ENCODE measurements at regions not wholly inside any gene's neighbourhood (a gene's known extent, or its start where the extent isn't known, plus 50 kb on each side); places are given as distances from the start of the nearest gene placed in this dataset.

- no peak for DNase-seq
These were observed 187.9 kb upstream of the PDE5A start for GRCh38 chr4:119816473-119816872.

GRCh38 chr4:119810001-119810400 is 181.4 kb upstream of the PDE5A start:
- no peak for DNase-seq

DNA sequence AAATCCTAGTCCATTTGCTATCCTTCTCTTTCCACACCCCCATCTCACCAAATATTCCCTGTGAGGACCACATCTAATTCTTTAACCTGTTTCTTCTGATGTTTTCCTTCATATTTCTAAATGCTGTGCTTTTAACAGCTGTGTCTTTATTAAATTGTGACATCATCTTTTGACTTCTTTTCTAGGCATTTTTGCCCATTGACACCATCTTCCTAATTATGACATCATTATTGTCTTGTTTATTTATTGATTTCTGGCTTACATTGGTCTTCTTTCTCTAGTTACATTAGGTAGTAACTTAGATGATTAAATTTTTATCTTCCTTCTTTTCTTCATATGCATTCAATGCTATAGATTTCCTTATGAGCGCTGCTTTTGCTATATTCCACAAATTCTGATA is 175.8 kb upstream of the PDE5A start:
- DNase-seq = no peak

DNA sequence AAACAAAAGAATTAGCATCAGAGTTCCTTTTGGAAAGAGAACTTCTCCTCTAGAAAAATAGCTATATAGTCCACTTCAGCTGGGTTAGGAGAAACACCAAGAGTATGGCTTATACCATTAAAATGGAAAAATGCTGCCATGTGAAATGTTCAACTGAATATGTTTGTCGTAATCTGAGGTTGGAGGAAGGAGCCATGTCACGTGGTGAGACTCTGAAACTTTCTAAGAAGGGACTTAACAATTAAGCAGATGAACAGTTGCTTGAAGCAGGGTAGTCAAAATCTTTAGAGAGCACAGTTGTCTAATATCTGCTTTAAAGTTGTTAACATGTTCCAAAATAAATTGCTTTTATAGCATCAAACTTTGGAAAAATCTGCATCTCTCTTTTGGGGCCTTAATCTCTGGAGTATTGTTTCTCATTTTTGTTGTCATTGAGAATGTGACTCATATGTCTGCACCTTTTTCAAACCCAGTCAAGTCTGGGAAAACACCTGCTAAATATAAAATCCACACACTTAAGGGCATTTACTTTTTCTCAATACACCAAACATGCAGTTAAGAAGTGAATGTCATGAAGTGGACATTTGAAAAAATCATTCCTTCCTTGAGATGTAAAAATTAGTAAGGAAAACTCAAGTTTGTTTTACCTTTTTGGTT is 168.8 kb upstream of the PDE5A start:
- no peak for DNase-seq

DNA sequence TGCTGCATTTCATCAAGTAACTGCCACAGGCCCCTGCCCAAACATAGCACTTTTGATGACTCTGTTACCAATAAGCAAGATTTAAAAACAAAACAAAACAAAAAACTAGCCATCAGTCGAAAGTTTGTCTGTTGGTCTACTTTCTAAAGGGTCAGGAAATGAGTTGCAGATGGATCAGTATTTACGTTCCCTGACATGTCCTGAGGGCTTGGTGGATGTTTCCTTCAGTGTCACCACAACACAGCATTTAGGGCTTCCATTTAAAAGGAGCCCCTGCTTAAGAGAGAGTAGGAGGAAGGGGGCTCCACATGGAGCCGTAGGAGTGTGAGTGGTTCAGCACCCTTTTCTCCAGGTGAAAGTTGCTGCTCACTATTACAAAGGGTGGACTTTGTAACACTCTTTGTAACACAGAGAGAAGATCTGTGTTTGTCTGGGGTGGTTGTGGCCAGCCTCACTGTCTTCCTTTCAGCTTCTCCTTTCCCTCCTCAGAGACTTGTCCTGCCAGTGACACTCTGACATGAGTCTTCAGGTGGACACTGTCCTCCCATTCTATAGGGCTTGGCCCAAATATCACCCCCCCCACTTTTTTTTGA is 167.5 kb upstream of the PDE5A start:
- no peak for DNase-seq

DNA sequence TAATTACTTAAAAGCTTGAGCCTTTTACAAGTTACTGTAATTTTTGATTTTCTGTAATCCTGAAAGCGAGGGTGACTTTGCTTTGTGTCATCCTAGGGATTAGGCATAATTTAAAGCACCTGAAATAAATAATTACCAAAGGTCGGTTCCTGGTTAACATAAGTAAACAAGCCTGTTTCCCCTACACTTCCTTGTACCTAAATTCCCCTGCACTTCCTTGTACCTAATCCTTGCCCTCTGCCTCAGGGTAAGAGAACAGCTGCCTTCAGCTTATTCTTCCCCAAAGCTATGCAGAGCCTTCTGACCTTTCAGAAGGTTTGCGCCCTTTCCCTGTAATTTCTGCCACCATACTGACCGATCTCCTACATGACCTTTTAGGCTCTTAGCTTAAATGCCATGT is 166.1 kb upstream of the PDE5A start:
- DNase-seq = no peak

DNA sequence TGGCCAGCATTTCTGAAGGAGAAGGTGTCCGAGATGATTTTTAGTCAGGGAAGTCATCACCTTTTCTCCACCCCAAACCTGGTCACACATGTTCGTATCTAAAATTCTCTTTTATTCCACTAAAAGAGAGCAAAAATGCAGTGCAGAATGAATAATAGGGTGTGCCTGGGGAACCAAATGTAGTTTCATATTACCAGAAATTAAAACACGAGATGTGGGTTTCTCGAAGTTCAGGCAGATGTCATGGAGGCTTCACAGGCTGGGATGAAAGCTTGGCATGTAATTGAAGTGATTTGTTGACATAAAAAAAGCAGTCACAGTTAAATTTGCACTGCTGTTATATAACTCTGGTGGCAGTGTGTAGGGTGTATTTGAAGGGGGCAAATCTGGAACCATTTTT is 165.5 kb upstream of the PDE5A start:
- DNase-seq = no peak

GRCh38 chr4:119788349-119789266 is 160.0 kb upstream of the PDE5A start:
- no peak for DNase-seq

- no peak for DNase-seq
These were observed 157.4 kb upstream of the PDE5A start for GRCh38 chr4:119785963-119786362.

GRCh38 chr4:119783189-119783983 is 154.8 kb upstream of the PDE5A start:
- DNase-seq = no peak

GRCh38 chr4:119781044-119781443 is 152.4 kb upstream of the PDE5A start:
- no peak for DNase-seq

DNA sequence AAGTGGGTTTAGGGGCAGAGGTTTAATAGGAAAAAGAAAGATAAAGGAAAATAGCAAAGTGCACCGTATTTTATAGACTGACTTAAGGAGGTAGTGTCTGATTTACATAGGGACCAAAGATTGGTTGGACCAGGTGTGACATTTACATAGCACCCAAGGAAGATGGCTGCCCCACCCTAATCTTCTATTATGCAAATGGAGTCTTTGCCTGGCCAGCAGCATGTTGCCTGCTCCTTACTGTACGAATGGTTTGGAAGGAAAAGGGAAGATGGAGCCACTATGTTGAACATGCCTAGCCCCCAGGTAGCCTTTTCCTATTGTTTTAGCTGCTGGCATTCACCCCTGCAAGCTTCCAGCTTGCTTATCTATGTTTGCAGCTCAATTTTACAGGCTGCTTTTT is 146.2 kb upstream of the PDE5A start:
- DNase-seq = no peak

- no peak for DNase-seq
These were observed 137.3 kb upstream of the PDE5A start for GRCh38 chr4:119765951-119766350.

DNA sequence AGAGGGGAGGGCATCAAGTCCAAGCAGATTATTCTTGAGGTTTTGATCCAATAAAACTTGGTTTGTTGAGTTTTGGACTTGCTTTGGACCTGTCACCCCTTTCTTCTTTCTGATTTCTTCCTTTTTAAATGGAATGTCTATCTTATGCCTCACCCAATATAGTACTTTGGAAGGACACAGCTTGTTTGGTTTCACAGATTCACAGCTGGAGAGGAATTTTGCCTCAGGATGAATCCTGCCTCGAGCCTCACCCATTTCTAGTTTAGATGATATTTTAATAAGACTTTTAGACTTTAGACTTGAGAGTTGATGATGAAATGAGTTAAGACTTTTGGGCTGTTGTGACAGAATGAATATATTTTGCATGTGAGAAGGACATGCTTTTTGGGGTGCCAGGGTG is 136.9 kb upstream of the PDE5A start:
- no peak for DNase-seq

GRCh38 chr4:119763386-119763785 is 134.8 kb upstream of the PDE5A start:
- DNase-seq = no peak

- no peak for DNase-seq
These were observed 127.0 kb upstream of the PDE5A start for GRCh38 chr4:119755599-119755998.

- no peak for DNase-seq
These were observed 124.3 kb upstream of the PDE5A start for GRCh38 chr4:119752936-119753335.

DNA sequence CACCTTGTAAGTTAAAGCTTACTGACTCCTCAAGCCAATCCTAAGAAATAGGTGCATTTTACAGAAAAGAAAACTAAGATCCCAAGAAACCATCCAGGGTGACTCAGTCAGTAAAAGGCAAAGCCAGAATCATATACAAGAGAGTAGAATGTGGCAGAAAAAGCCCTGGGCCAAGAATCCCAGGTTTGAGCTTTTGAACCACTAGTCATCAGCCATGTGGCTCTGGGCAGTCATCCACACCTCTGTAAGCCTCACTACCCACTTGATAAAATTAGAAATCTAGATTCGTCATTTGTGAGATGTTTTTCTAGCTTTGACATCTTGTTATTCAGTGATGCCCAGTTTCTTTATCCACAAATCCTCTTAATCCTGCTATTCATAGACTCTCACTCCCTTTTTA is 122.2 kb upstream of the PDE5A start:
- no peak for DNase-seq

DNA sequence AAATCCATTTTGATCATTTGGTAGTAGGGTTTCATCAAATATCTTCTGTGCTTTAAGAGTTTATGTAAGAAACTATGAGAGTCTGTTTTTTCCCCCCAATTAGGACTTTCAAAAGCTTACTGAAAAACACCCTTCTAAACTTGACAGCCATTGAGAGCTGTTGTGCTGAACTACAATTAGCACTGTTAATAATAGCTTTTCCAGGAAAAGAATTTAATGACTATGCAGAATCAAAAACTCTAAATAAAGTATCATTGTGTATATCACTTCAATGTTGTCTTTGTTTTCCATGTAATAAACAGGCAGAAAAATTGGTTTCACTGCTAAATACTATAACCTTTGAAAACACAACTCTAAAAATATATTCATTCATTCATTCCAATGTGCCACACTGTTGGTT is 121.4 kb upstream of the PDE5A start:
- DNase-seq = no peak

- no peak for DNase-seq
These were observed 120.2 kb upstream of the PDE5A start for GRCh38 chr4:119748853-119749252.

DNA sequence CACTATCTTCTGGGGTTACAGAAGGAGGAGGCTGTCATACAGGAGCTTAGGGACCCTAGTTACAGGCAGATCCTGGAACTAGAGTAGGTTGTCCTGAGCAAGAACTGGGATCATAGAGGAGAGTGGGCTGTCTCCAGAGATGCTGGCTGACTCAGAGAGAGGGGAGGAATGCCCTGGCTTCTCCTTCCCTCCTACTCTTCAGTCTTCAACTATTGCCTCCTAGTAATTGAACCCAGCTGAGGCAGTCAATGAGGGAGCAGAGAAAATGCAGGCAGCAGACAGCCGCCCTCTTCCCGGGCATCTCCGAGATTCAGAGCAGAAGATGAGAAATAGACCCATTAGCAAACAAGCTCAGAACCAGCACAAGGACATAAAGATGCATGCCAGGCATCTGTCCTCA is 118.3 kb upstream of the PDE5A start:
- DNase-seq = no peak

DNA sequence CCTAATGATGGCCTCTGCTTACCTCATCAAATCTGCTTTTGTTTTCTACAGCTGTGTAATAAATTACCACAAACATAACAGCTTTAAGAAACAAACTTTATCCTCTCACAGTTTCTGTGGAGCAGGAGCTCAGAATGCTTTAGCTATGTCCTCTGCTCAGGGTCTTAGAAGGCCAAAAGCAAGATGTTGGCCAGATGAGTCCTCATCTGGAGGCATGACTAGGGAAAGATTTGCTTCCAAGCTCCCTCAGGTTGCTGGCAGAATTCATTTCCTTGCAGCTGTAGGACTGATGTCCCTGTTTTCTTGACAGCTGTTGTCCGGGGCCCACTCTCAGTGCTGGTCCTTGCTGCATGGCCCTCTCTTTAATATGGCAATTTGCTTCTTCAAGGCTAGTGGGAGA is 116.7 kb upstream of the PDE5A start:
- DNase-seq = no peak

- no peak for DNase-seq
These were observed 116.0 kb upstream of the PDE5A start for GRCh38 chr4:119744580-119744979.

Data from right forelimb (tissue), 1 donor.